Right lobe of liver (tissue), 4 donors: ENCODE measurements at regions not wholly inside any gene's neighbourhood (a gene's known extent, or its start where the extent isn't known, plus 50 kb on each side); places are given as distances from the start of the nearest gene placed in this dataset.

Experiments
- POLR2A ChIP-seq: fragments of 450-650 bp; IDR thresholded peaks from one replicate; pipeline ENCODE4 v1.6.1; 2017; ENCODE audit warnings: antibody characterized with exemption, mild to moderate bottlenecking
- TF ChIP-seq, protein P1 (sequence below), 4 donors: fragments of 200-600 bp in 3 of 4; fragments of 450-650 bp in 1 of 4; IDR thresholded peaks; one replicate each; pipeline versions ENCODE4 v1.5.1 to v1.8.0; 2016 to 2022; ENCODE audit warnings: antibody characterized with exemption in 4 of 4, mild to moderate bottlenecking in 2 of 4
- donor health status: DM: no; HTN: no; CAD: no.
- donor health status: DM: no; HTN: no; CAD: no.
- donor health status: DM: no; HTN: yes; CAD: no.

DNA sequence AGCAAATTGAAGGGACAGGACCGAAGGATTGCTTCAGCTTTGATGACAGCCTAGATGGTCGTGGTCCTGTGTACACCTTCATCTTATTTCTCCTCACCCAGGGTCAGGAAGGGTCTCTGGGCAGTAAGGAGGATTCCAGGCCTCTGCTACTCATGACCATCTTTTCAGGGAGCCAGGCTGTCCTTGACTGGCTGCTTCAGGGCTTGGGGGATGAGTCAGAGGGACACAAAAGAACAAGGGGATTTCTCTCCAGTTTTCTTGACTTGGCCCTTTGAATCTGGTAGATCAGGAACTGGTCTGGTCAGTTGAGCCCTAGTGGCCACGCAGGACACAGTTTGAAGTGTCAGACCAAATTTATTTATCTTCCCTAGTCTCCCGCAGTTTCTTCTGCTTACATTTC is 402.1 kb upstream of the CHD6 start:
- TF ChIP-seq, protein P1, sequence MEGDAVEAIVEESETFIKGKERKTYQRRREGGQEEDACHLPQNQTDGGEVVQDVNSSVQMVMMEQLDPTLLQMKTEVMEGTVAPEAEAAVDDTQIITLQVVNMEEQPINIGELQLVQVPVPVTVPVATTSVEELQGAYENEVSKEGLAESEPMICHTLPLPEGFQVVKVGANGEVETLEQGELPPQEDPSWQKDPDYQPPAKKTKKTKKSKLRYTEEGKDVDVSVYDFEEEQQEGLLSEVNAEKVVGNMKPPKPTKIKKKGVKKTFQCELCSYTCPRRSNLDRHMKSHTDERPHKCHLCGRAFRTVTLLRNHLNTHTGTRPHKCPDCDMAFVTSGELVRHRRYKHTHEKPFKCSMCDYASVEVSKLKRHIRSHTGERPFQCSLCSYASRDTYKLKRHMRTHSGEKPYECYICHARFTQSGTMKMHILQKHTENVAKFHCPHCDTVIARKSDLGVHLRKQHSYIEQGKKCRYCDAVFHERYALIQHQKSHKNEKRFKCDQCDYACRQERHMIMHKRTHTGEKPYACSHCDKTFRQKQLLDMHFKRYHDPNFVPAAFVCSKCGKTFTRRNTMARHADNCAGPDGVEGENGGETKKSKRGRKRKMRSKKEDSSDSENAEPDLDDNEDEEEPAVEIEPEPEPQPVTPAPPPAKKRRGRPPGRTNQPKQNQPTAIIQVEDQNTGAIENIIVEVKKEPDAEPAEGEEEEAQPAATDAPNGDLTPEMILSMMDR (IDR thresholded peaks at IDR 0.05) = no peak
- TF ChIP-seq POLR2A = no peak
